GM12878 (cell line): ENCODE measurements at regions not wholly inside any gene's neighbourhood (a gene's known extent, or its start where the extent isn't known, plus 50 kb on each side); places are given as distances from the start of the nearest gene placed in this dataset.

Experiments
- ATAC-seq: fragments of 200-7000 bp; cut with Tn5 transposase; 3 replicates; pipeline ENCODE4 v1.9.1; 2020; ENCODE audit warnings: mild to moderate bottlenecking, moderate library complexity
- BruUV-seq: library from RNA; stranded (reverse); fragments of 400-500 nt; replicated peaks from 2 replicates; lab custom pipeline; 2021; lab: Mats Ljungman, UMichigan
- CTCF ChIA-PET: fragments of 300-600 bp; sonication (Branson Sonifier 250); formaldehyde crosslinking; extraction: SDS; loops from one replicate; lab custom pipeline; 2021; ENCODE audit warnings: inconsistent platforms; lab: Yijun Ruan, JAX
- POLR2A ChIA-PET: fragments of 350-600 bp; formaldehyde crosslinking; extraction: SDS; loops from one replicate; lab custom pipeline; 2021; ENCODE audit warnings: inconsistent platforms; lab: Charles Lee
- RAD21 ChIA-PET: fragments of 300-600 bp; sonication (Branson Sonifier 250); formaldehyde crosslinking; loops from one replicate; lab custom pipeline; 2023; ENCODE audit warnings: antibody characterized with exemption; ENCODE audit not compliant: unreplicated experiment; lab: Charles Lee
- SMC1A ChIA-PET: fragments of 300-600 bp; sonication (Branson Sonifier 250); formaldehyde crosslinking; loops from one replicate; lab custom pipeline; 2023; ENCODE audit not compliant: unreplicated experiment, uncharacterized antibody; lab: Charles Lee
- DNase-seq: peaks from one replicate; pipeline ENCODE4 v3.0.0-alpha.2; 2011; ENCODE audit warnings: low read depth, low spot score
- FAIRE-seq: peaks from 3 replicates; lab custom pipeline; 2011; peaks lifted over from hg19 to GRCh38; lab: Jason Lieb, UNC
- H2AFZ ChIP-seq: 2 replicates; pipeline ENCODE4 v1.6.0; 2011; ENCODE audit warnings: low read depth, low read length, control low read depth; ENCODE audit not compliant: control insufficient read depth
- H3K27ac ChIP-seq: 2 replicates; pipeline ENCODE4 v1.5.1; 2011; ENCODE audit warnings: control low read depth; ENCODE audit not compliant: control insufficient read depth, insufficient read depth
- H3K27me3 ChIP-seq, 2 experiments: replicated peaks in 1 of 2; 2 replicates each; pipeline versions ENCODE4 v1.6.0 to v1.6.1; 2011; ENCODE audit warnings: low read length in 1 of 2; ENCODE audit not compliant: control insufficient read depth in 2 of 2, insufficient read depth in 2 of 2
- H3K36me3 ChIP-seq, 2 experiments: 2 replicates each; pipeline ENCODE4 v1.5.1; 2011; ENCODE audit warnings: low read length in 1 of 2; ENCODE audit not compliant: control insufficient read depth in 2 of 2, insufficient read depth in 2 of 2
- H3K4me1 ChIP-seq: 2 replicates; pipeline ENCODE4 v1.6.1; 2011; ENCODE audit warnings: mild to moderate bottlenecking, low read length, moderate library complexity, mixed read lengths; ENCODE audit not compliant: control insufficient read depth, insufficient read depth
- H3K4me2 ChIP-seq: 2 replicates; pipeline ENCODE4 v1.6.0; 2011; ENCODE audit warnings: control low read depth; ENCODE audit not compliant: control insufficient read depth, insufficient read depth
- H3K4me3 ChIP-seq: fragments of 200-600 bp; sonication (generic); 2 replicates; pipeline ENCODE4 v1.5.1; 2016
- H3K79me2 ChIP-seq: 2 replicates; pipeline ENCODE4 v1.6.0; 2011; ENCODE audit warnings: low read length; ENCODE audit not compliant: control insufficient read depth, insufficient read depth
- H3K9ac ChIP-seq: 2 replicates; pipeline ENCODE4 v1.8.0; 2011; ENCODE audit warnings: low read length, control low read depth, mixed read lengths; ENCODE audit not compliant: control insufficient read depth, insufficient read depth
- H3K9me3 ChIP-seq: replicated peaks from 3 replicates; pipeline ENCODE4 v1.5.1; 2011; ENCODE audit warnings: mild to moderate bottlenecking, low read length; ENCODE audit not compliant: control insufficient read depth, insufficient read depth
- H4K20me1 ChIP-seq: 2 replicates; pipeline ENCODE4 v1.6.0; 2011; ENCODE audit not compliant: control insufficient read depth, insufficient read depth
- ASH2L ChIP-seq: fragments of 300-600, 200-600 bp; sonication (generic); IDR thresholded peaks from 2 replicates; pipeline ENCODE4 v1.6.1; 2017; ENCODE audit warnings: low read depth, mild to moderate bottlenecking, borderline replicate concordance
- BACH1 ChIP-seq: fragments of 450-650 bp; IDR thresholded peaks from 2 replicates; pipeline ENCODE4 v1.6.1; 2017; ENCODE audit warnings: mild to moderate bottlenecking, borderline replicate concordance
- ESRRA ChIP-seq: IDR thresholded peaks from 2 replicates; pipeline ENCODE4 v1.6.1; 2012; ENCODE audit warnings: mild to moderate bottlenecking, low read length, improper control_type of control experiment
- FOS ChIP-seq: IDR thresholded peaks from 3 replicates; pipeline ENCODE4 v1.6.1; 2011; ENCODE audit warnings: borderline replicate concordance; ENCODE audit not compliant: insufficient read length; ENCODE audit errors: extremely low read depth
- MEF2B ChIP-seq: fragments of 450-650 bp; IDR thresholded peaks from 2 replicates; pipeline ENCODE4 v1.6.1; 2018; ENCODE audit warnings: mild to moderate bottlenecking, moderate library complexity; ENCODE audit not compliant: partially characterized antibody, poor library complexity, severe bottlenecking
- MYB ChIP-seq: fragments of 150-350 bp; IDR thresholded peaks from 2 replicates; pipeline ENCODE4 v1.6.1; 2014; ENCODE audit warnings: mild to moderate bottlenecking, low read depth, low read length, borderline replicate concordance
- NR2C1 ChIP-seq: fragments of 450-650 bp; IDR thresholded peaks from 2 replicates; pipeline ENCODE4 v1.6.1; 2017; ENCODE audit warnings: antibody characterized with exemption, mild to moderate bottlenecking, moderate library complexity
- NR2F1 ChIP-seq: fragments of 450-650 bp; conservative IDR thresholded peaks from 2 replicates; pipeline ENCODE4 v1.6.1; 2017; ENCODE audit warnings: mild to moderate bottlenecking
- POLR2AphosphoS5 ChIP-seq: IDR thresholded peaks from 2 replicates; pipeline ENCODE4 v1.6.1; 2011; ENCODE audit warnings: mild to moderate bottlenecking, low read length, inconsistent platforms
- RELA ChIP-seq: fragments of 450-650 bp; IDR thresholded peaks from 2 replicates; pipeline ENCODE4 v1.8.0; 2014; ENCODE audit warnings: borderline replicate concordance; ENCODE audit not compliant: partially characterized antibody
- SIX5 ChIP-seq: IDR thresholded peaks from 2 replicates; pipeline ENCODE4 v1.6.1; 2011; ENCODE audit warnings: mild to moderate bottlenecking, low read depth, low read length, moderate library complexity; ENCODE audit not compliant: severe bottlenecking
- SREBF2 ChIP-seq: IDR thresholded peaks from 2 replicates; pipeline ENCODE4 v1.6.1; 2012; ENCODE audit warnings: mild to moderate bottlenecking, low read length
- STAT3 ChIP-seq: IDR thresholded peaks from 2 replicates; pipeline ENCODE4 v1.6.1; 2011; ENCODE audit warnings: low read depth, low read length, improper control_type of control experiment
- TCF12 ChIP-seq: IDR thresholded peaks from 2 replicates; pipeline ENCODE4 v1.6.1; 2011; ENCODE audit warnings: low read depth, mild to moderate bottlenecking, low read length
- TCF3 ChIP-seq: IDR thresholded peaks from 2 replicates; pipeline ENCODE4 v1.6.1; 2012; ENCODE audit warnings: low read depth, mild to moderate bottlenecking, low read length, borderline replicate concordance; ENCODE audit not compliant: insufficient read depth
- ZNF384 ChIP-seq: IDR thresholded peaks from 2 replicates; pipeline ENCODE4 v1.6.1; 2012; ENCODE audit warnings: low read depth, mild to moderate bottlenecking, low read length, improper control_type of control experiment, borderline replicate concordance
- WGBS: methylation state at CpG from one replicate; pipeline ENCODE4 v1.1.6; 2016; ENCODE audit warnings: low lambda C conversion rate; ENCODE audit not compliant: insufficient replicate concordance, insufficient coverage; ENCODE audit errors: missing lambda C conversion rate; 5-methylcytosine and 5-hydroxymethylcytosine counted together
- in situ Hi-C: fragments of 300-500 bp; cut with MboI; formaldehyde crosslinking; loops from 9 replicates; pipeline ENCODE4 v1.14.3; 2018; ENCODE audit warnings: mixed read lengths
- intact Hi-C: fragments of 100-400 bp; cut with micrococcal nuclease; formaldehyde crosslinking; loops from one replicate; pipeline ENCODE4 v1.14.2; 2022; ENCODE audit not compliant: unreplicated experiment
- TF ChIP-seq, protein P1 (sequence below): fragments of 450-650 bp; IDR thresholded peaks from 2 replicates; pipeline ENCODE4 v1.6.1; 2016; ENCODE audit warnings: mild to moderate bottlenecking
- TF ChIP-seq, protein P2 (sequence below): fragments of 450-650 bp; IDR thresholded peaks from 2 replicates; pipeline ENCODE4 v1.6.1; 2017; ENCODE audit warnings: mild to moderate bottlenecking
- TF ChIP-seq, protein P3 (sequence below): fragments of 450-650 bp; IDR thresholded peaks from 2 replicates; pipeline ENCODE4 v1.6.1; 2017; ENCODE audit warnings: borderline replicate concordance

DNA sequence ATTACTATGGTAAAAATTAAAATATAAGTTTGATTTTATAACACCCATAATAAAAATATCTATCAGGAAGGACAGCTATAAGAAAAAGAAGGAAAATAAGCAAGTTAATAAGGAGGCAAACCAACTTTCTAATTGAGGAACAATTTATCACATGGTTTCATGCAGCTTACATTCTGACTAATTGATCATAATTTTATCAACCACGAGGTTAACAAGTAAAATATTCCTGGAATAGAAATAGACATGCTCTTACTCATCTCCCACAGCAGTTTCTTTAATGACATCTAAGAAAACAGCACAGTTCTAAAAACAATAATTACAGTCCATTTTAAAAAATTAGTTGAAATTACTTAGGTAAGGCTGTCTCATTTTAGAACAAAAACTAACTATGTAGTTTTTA, 130.8 kb upstream of the KRR1 start:
- Histone ChIP-seq H2AFZ (no peak overlapping the region), H3K4me1 (peaks cover 22% of the 10 kb centered on the region), H3K36me3 (no peaks in the 10 kb centered on the region), H3K9ac (no peak overlapping the region), H3K4me3 (no peak overlapping the region), H3K27ac (no peak overlapping the region), H3K79me2 (no peaks in the 10 kb centered on the region), H3K4me2 (no peak overlapping the region), H4K20me1 (no peaks in the 10 kb centered on the region), H3K27me3 (no peaks in the 10 kb centered on the region), H3K9me3 (no peaks in the 10 kb centered on the region)
- BruUV-seq: no TSS peak
- FAIRE-seq (no peak), DNase-seq (no peak), ATAC-seq (peak; percentile 40)
- WGBS: 0% methylated on average over 1 of the region's 1 CpG
- POLR2A ChIA-PET: interaction anchor here (0.6 to 3.7 kb wide), 8 partner anchors 9 to 482 kb away, joined by 3 to 30 read pairs (median 4); partner anchors contain the start of gene PHLDA1
- SMC1A ChIA-PET: interaction anchor here (0.6 to 10.4 kb wide), 24 partner anchors 8 to 730 kb away, joined by 3 to 100 read pairs (median 4); partner anchors contain the start of gene PHLDA1
- intact Hi-C loops (loop anchor here (5.0 to 10.0 kb wide), 3 partner anchors 80 to 293 kb away; no protein-coding TSS in a partner anchor), in situ Hi-C loops (no loop called here)
- RAD21 ChIA-PET: interaction anchor here (0.7 to 6.3 kb wide), 28 partner anchors 9 to 705 kb away, joined by 3 to 94 read pairs (median 6); partner anchors contain the start of gene PHLDA1
- CTCF ChIA-PET: interaction anchor here (0.7 to 5.9 kb wide), 10 partner anchors 8 to 1225 kb away, joined by 3 to 35 read pairs (median 4); partner anchors contain the start of gene PHLDA1
- TF ChIP-seq POLR2AphosphoS5: no peak
- TF ChIP-seq SIX5: no peak
- TF ChIP-seq TCF3: no peak
- TF ChIP-seq ASH2L: no peak
- no peak for TF ChIP-seq NR2F1
- TF ChIP-seq ESRRA: no peak
- TF ChIP-seq BACH1: no peak; the same call in 1 of the 2 replicates
- TF ChIP-seq, protein P1, sequence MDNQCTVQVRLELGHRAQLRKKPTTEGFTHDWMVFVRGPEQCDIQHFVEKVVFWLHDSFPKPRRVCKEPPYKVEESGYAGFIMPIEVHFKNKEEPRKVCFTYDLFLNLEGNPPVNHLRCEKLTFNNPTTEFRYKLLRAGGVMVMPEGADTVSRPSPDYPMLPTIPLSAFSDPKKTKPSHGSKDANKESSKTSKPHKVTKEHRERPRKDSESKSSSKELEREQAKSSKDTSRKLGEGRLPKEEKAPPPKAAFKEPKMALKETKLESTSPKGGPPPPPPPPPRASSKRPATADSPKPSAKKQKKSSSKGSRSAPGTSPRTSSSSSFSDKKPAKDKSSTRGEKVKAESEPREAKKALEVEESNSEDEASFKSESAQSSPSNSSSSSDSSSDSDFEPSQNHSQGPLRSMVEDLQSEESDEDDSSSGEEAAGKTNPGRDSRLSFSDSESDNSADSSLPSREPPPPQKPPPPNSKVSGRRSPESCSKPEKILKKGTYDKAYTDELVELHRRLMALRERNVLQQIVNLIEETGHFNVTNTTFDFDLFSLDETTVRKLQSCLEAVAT: no peak
- TF ChIP-seq RELA: no peak
- no peak for TF ChIP-seq MYB
- no peak for TF ChIP-seq FOS
- TF ChIP-seq, protein P2, sequence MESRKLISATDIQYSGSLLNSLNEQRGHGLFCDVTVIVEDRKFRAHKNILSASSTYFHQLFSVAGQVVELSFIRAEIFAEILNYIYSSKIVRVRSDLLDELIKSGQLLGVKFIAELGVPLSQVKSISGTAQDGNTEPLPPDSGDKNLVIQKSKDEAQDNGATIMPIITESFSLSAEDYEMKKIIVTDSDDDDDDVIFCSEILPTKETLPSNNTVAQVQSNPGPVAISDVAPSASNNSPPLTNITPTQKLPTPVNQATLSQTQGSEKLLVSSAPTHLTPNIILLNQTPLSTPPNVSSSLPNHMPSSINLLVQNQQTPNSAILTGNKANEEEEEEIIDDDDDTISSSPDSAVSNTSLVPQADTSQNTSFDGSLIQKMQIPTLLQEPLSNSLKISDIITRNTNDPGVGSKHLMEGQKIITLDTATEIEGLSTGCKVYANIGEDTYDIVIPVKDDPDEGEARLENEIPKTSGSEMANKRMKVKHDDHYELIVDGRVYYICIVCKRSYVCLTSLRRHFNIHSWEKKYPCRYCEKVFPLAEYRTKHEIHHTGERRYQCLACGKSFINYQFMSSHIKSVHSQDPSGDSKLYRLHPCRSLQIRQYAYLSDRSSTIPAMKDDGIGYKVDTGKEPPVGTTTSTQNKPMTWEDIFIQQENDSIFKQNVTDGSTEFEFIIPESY: no peak
- TF ChIP-seq MEF2B: peak; percentile 73
- TF ChIP-seq STAT3: no peak
- no peak for TF ChIP-seq TCF12
- no peak for TF ChIP-seq NR2C1
- no peak for TF ChIP-seq ZNF384
- TF ChIP-seq, protein P3, sequence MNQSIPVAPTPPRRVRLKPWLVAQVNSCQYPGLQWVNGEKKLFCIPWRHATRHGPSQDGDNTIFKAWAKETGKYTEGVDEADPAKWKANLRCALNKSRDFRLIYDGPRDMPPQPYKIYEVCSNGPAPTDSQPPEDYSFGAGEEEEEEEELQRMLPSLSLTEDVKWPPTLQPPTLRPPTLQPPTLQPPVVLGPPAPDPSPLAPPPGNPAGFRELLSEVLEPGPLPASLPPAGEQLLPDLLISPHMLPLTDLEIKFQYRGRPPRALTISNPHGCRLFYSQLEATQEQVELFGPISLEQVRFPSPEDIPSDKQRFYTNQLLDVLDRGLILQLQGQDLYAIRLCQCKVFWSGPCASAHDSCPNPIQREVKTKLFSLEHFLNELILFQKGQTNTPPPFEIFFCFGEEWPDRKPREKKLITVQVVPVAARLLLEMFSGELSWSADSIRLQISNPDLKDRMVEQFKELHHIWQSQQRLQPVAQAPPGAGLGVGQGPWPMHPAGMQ: no peak
- TF ChIP-seq SREBF2: no peak
